ENCODE measurements at regions not wholly inside any gene's neighbourhood (a gene's known extent, or its start where the extent isn't known, plus 50 kb on each side); places are given as distances from the start of the nearest gene placed in this dataset.

DNA sequence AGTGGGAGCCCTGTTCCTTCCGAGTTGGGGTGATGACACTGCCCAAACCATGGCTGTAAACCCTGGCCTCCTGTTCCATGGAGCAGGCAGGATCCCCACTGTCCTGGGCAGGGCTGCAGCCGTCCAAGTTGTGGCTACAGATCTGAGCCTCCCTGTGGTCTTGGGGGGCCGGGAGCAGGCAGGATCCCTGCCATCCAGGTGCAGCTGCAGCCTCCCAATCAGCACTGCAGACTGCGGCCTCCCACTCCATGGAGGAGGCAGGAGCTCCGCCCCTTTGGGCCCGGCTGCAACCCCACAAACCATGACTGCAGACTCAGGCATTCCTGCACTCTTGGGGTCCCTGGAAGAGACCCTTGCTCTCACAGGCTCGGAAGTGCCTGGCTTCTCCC lies 872.1 kb upstream of the GJE1 start:
- intact Hi-C loops (cut with micrococcal nuclease), result no loop called here

DNA sequence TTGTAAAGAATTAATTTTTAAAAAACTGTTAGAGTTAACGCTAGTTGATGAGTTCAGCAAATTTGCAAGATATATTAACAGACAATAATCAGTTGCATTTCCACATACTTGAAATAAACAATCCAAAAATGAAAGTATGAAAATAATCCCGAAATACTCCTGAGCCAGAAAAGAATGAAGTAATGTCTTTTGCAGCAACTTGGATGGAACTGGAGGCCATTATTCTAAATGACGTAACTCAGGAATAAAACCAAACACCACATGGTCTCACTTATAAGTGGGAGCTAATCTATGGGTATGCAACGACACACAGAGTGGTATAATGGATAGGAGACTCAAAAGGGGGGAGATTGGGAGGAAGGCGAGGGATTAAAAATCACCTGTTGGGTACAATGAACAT lies 872.9 kb upstream of the GJE1 start:
- intact Hi-C loops (cut with micrococcal nuclease), result no loop called here

DNA sequence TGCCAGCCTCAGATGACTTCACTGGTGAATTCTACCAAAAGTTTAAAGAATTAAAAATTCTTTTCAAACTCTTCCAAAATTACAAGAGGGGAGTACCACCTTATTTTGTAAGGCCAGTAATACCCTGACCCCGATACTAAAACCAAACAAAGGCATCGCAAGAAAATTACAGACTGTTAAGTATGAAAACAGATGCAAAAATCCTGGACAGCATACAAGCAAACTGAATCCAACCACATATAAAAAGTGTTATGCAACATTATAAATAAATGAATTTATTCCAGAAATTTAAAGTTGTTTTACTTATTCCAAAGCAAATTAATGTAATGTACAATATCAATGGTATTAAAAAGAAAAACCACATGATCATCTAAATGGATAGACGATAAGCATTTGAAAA lies 873.6 kb upstream of the GJE1 start:
- intact Hi-C loops (cut with micrococcal nuclease), result no loop called here

DNA sequence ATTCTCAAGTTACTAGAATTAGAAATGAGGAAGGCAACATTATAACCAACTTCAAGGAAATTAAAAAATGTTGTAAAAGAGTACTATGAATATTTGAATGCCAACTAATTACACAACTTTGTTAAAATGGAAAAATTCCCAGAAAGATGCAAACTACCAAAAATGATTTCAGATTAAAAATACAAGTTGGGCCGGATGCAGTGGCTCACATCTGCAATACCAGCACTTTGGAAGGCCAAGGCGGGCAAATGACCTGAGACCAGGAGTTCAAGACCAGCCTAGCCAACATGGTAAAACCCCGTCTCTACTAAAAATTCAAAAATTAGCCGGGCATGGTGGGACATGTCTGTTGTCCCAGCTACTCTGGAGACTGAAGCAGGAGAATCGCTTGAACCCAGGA lies 874.2 kb upstream of the GJE1 start:
- intact Hi-C loops (cut with micrococcal nuclease), result no loop called here

DNA sequence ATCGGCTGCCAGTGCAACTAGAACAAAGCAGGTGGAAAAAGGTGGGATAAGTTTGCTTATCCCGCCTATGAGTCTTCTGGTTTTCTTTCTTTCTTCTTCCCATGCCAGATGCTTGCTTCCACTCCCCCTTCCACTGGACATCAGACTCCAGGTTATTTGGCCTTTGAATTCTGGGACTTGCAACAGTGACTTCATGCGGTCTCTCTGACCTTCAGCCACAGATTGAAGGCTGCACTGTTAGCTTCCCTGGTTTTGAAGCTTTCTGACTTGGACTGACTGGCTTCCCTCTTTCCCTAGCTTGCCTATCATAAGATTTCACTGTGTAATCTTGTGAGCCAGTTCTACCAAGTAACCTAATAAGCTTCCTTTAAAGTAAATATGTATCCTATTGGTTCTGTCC lies 878.4 kb upstream of the GJE1 start:
- intact Hi-C loops (cut with micrococcal nuclease), result no loop called here

DNA sequence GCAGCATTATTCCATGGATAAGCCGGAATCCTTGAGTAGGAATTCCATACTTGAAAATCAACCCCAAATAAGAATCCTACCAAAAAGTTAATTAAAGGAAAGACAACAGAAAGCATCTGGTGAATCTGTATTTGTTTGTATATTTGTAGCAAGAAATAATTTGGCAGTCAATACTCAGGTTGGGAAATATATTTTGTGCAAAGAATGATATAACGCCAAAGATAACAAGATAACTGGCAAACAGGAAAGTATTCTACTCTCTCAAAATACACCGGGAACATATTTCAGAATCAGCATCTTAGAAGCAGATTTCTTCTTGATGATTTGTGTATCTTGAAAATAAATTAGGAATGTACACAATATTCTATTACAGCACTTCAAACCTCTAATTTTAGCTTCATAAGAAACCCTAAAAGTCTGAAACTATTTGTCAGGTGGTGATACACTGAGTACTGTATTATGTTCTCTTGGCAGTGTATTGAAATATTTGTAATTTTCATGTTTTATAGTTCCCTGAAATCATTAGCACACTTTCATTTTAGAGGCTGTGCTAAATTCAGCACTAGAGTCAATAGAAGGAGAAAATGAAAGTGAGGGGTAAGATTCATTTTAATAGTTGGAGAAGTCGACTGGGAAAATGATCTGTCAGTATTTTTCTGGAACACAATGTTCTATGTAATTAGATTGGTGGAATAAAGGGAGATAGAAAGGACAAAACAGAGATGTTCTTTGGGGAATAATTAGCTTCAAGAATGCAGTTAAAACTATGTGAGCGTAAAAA lies 879.7 kb upstream of the GJE1 start:
- intact Hi-C loops (cut with micrococcal nuclease), result no loop called here

DNA sequence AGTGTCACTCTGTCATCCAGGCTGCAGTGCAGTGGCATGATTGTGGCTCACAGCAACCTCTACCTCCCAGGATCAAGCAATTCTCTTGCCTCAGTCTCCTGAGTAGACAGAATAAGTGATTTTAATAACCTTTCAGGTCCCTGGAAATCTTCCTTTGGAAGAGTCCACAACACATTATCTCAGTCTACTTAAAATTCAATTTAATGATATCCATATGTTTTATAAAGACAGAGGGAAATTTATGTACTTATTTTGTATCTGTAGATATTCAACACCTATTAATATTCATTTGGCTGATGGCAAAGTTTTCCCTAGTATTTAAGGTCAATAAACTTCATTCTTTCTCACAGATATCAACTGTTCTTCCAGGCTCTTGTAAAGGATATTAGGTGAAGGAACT lies 881.4 kb upstream of the GJE1 start:
- intact Hi-C loops (cut with micrococcal nuclease), result no loop called here

DNA sequence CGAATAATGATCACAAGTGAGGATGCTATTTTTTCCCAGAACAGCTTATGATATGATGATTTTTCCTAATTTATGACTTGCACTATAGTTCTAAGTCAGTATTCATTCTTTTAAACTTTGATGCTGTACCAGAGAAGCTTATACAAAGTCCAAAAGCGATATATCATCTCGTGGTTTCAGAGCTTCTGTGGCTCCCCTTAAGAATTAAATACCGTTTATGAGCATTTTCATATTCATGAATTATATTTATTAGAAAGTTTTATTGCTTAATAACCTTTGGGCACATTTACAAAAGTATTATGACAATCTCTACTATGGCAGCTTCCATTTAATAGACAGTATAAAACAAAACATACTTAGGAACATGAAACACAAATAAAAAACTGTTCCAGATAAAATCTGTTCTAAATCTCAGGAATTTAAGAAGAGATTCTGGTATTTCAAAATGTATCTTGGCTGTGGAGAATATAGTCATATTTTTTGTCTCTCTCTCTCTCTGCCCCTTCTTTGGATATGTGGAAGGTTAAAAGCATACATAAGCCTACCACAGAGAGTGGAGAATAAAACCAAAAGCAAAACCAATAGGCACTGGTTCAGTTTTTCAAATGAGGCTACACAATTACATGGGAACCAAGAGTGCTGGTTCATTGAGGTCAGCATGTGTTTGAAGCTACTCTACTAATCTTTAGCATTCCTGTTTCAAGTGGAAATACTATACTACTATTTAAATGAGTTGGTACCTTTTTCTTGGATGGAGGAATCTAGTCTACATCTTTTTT lies 884.5 kb upstream of the GJE1 start:
- intact Hi-C loops (cut with micrococcal nuclease), result no loop called here

DNA sequence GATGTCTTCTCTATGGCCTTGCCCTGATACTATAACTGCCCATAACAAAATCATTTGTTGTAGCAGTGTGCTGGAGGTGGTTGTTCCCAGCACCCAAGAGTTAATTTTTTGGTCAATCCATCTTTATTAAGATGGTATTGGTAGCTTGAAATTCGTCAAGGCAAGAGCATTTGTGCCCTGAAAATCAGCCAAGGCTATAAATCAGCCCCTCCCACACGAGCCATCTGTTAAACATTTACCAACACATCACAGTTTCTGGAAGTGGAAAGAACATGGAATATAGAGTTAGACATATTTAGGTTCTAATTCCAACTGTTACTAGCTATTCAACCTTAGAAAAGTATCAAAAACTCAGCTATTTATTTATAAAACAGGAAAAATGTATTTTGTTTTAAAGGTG lies 888.4 kb upstream of the GJE1 start:
- intact Hi-C loops (cut with micrococcal nuclease), result no loop called here

DNA sequence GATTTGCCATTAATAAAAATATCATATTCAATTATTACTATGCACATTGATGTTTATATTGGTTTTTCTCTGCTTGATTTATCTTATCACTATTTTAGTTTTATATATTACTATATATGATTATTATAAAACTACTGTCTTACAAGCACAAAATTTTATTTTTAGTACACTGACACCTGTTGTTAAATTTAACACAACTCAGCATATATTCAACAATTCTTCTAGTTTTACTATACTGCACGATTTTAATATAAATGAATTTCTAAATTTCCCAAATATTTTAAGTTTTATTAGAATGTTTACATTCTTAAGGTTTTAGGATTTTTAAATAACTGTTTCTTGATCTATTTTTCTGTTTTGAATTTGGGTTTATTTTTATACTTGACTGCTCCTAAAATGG lies 889.8 kb upstream of the GJE1 start:
- intact Hi-C loops (cut with micrococcal nuclease), result no loop called here

DNA sequence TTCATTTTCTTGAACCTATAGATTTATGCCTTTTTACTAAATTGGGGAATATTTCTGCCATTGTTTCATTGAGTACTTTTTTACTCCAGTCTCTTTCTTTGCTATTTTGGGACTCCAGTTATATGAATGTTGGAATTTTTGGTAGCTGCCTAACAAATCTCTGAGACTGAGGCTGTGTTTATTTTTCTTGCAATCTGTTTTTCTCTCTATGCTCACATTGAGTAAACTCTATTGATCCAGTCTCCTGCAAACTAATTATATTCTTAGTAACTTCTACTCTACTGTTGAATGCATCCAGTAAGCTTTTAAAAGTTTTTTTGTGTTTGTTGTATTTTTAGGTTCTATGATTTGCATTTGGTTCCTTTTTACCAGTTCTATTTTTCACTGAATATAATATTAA lies 903.4 kb upstream of the GJE1 start:
- intact Hi-C loops (cut with micrococcal nuclease), result no loop called here

DNA sequence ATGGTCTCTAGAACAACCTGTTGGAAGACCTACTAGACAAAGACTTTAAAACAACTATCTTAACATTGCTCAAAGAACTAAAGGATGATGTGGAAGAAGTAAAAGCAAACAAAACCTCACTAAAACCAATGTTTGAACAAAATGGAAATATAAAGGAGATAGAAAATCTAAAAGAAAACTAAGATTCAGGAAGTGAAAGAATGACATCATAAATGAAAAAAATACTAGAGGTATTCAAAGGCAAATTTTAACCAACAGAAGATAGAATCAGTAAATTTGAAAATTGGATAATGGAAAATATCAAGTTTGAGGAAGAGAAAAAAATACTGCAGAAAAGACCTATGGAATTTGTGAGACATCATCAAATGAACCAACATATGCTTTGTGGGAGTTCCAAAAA lies 914.1 kb upstream of the GJE1 start:
- intact Hi-C loops (cut with micrococcal nuclease), result no loop called here

DNA sequence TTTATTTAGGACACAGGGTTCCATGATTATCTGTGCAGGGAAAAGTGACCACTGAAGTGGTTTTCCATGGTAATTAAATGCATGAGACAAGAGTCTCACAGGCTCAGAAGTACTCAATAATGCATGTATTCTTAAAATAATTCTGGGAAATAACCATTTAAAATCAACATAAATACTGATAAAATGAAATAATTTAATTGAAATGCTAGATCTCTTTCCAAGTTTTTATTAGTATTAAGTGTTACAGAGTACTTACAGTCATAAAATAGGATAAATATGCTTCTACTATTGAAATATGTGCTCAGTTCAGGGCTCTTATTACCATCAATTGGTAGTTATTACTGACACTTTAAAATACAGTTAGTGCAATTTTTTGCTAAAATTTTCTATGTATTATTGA lies 916.0 kb upstream of the GJE1 start:
- intact Hi-C loops (cut with micrococcal nuclease), result no loop called here

DNA sequence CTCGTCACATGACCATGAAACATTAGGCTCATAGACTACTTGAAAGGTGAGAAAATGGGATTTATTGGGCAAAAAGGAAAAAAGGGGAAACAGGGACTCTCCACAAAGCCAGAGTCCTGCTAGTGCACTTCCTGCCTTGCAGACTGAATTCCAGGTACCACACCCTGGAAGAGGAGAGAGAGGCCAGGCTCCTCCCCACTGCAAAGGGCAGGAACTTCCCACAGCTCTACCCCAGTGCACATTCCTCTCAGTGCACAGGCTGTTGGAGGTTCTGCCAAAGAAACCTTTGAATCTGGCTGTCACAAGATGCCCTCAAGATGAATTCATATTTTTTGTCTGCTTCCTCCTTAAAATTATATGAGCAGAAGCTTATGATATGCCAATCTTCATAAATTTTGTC lies 920.4 kb upstream of the GJE1 start:
- intact Hi-C loops (cut with micrococcal nuclease), result no loop called here

DNA sequence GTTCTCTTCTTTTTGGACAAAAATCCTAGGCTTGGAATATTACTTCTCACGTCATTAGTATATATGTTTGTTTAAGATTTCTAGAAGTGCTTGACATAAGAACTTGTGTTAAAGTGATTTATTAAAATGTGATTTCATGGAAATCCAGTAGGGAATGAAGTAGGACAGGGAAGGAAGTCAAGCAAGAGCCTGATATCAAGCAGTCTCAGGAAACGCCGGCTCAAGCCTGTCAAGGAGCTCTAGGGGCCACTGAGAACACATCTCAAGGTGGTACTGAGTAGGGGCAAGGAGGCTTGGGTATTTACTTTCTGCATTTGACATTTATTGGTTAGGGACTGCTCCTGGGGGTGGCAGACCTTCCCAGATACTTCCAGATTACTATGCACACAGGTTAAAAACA lies 920.9 kb upstream of the GJE1 start:
- intact Hi-C loops (cut with micrococcal nuclease), result no loop called here

DNA sequence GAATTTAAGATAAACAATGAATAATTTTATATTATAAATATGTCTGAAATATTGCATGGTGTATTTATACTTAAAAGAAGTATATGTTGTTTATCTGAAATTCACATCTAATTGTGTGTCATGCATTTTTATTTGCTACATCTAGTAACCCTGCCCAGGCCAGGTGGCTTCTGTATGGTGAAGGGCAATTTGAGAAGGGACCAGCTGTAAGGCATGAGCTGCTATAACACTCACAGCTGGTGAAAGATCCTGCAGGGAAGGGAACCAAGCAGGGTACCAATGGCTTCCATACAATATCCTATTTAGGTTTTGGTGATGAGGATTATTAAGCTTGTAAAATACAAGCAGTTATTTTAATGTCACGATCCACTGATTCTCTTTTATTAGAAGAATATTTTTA lies 921.8 kb upstream of the GJE1 start:
- intact Hi-C loops (cut with micrococcal nuclease), result no loop called here

DNA sequence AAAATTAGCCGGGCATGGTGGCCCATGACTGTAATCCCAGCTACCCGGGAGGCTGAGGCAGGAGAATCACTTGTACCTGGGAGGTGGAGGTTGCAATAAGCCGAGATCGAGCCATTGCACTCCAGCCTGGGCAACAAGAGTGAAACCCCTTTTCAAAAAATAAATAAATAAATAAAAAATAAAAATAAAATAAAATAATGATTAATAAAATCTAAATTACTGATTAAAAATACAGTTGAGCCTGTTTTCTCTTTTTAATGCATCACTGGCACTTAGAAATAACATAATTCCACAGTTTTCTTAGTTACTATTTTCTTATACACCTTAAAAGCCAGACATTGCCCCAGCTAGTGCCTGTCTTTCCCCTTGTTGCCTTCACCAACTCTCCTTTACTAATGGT lies 922.8 kb upstream of the GJE1 start:
- intact Hi-C loops (cut with micrococcal nuclease), result no loop called here

DNA sequence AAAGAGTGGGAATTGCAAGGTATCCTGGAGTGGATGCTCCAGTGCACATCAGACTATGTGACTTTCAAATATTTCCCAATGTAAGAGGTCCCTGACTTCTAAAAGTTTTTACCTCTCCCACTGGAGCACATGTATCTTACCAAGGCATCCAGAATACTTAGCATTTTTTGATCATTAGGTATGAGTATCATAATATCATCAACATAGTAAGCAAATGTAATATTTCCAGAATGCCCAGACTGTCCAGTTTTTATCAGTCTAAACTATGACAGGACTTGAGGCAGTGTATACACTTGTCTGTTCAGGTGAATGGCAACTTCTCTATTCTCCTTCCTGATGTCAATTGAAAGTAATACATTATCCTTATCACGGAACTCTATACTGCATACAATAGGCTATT lies 924.6 kb upstream of the GJE1 start:
- intact Hi-C loops (cut with micrococcal nuclease), result no loop called here

DNA sequence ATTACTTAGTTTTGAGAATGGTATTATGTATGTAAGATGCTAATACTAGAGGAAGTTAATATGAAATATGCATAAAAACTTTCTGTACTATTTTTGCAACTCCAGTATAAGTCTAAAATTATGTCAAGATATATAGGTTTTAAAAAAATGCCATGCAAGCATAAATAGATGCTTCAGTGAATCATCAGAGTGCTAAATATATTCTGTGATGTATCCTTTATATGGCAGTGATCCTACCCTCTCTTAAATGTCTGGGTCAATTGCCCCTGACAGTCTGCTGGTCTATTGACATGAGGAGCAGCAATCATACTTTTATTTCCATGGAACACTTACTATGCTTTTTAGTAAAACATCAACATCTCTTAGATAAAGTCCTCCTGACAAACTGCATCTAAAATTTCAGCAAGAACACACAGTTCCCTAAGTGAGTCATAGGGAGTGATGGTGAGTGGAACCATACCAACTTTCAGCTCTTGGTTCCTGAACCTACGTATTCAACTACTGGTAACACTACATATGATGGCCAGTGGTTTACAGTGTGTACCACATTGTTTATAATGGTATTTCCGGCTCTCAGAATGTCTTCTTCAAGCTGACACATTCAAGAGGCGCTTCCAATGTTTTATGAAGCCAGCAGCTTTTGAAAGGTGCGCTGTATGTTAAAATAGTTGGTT lies 928.7 kb upstream of the GJE1 start:
- intact Hi-C loops (cut with micrococcal nuclease), result no loop called here

DNA sequence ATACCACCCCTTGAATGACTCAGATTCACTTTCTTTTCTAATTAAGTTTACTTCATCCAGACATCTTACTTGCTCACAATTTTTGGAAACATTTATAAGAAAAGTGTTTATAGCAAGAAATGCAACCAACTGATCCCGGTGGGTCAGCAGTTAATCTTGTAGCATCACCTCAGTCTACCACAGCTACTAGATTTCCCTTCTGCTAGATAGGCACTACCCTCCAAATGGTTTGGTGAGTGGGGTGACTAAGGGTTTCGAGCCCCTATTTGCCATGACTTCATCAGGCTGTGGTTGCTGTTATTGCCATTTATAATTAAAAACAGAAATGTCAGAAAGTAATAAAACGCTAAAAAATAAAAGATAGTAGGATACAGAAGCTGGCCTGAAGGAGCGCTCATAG lies 930.1 kb upstream of the GJE1 start:
- intact Hi-C loops (cut with micrococcal nuclease), result no loop called here

DNA sequence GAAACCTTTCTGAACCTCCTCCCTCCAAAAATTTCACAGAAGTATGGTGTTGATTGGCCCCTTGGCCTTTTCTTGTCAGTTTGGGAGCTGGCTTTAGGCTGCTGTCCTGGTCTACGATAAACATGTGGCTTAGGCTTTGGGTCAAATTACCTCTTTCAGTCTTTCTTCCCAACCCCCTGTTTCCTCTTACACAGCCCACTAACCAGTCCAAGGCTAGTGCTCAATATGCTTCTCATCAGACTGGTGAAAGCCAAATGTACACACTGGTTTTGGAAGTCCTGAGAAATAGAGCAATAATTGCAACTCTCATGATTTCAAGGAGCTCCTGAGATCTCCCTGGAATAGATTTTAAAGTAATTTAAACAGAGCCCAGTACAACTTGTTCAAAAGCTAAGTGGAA lies 933.7 kb upstream of the GJE1 start:
- intact Hi-C loops (cut with micrococcal nuclease), result no loop called here

DNA sequence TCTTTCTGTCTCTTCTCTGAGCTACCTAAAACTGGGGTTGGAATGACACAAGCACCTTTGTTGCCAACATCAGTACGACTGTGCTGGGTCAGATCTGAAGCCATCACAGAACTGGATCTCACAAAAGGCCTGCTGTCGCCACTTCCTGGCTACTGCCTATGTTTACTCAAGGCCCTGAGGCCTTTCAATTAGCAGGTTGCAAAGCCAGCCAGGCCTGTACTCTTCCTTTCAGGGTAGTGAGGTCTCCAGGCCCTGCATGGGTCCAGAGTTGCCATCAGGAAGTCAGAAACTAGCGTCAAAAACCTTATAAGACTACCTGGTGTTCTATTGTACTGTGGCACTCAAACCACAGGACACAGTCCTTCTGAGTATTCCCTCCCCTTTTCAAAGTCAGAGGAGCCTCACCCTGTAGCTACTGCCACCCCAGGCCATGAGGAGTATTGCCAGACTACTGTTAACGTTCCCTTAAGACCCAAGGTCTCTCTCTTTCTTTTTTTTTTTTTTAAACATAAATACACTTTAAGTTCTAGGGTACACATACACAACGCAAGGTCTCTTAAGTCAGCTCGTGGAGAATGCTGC lies 937.4 kb upstream of the GJE1 start:
- intact Hi-C loops (cut with micrococcal nuclease), result no loop called here

Measured in T-helper 2 cell treated with Interferon-gamma antibody and Interleukin-4, amounts not matched to agents 100 ng/mL and 5 ng/mL, for 36 hours (primary cell).